Activated CD4-positive, alpha-beta T cell treated with anti-CD3 and anti-CD28 coated beads for 36 hours (primary cell): ENCODE measurements at regions not wholly inside any gene's neighbourhood (a gene's known extent, or its start where the extent isn't known, plus 50 kb on each side); places are given as distances from the start of the nearest gene placed in this dataset.
"Not testable (repeated sequence)": the region's sequence is repeated elsewhere in the genome, so short reads cannot be mapped to it uniquely, and the experiment has no call there.

Experiments
- ATAC-seq: fragments of 200-7000 bp; cut with Tn5 transposase; one replicate; pipeline ENCODE4 v1.10.0; 2021; ENCODE audit warnings: mild to moderate bottlenecking, moderate library complexity
- CTCF ChIA-PET: fragments of 350-600 bp; sonication (Branson Sonifier 250); formaldehyde crosslinking; loops from one replicate; lab custom pipeline; 2021; ENCODE audit warnings: antibody characterized with exemption; lab: Charles Lee
- POLR2A ChIA-PET: fragments of 350-600 bp; sonication (Branson Sonifier 250); formaldehyde crosslinking; loops from one replicate; lab custom pipeline; 2021; ENCODE audit warnings: antibody characterized with exemption, inconsistent platforms; lab: Charles Lee
- DNase-seq: peaks from one replicate; pipeline ENCODE4 v3.0.0-alpha.2; 2020
- H3K27ac Mint-ChIP-seq: one replicate; pipeline ENCODE4 v1.8.0; 2021; ENCODE audit warnings: mixed read lengths
- H3K27me3 Mint-ChIP-seq: one replicate; pipeline ENCODE4 v1.8.0; 2021; ENCODE audit warnings: mixed read lengths
- H3K36me3 Mint-ChIP-seq: one replicate; pipeline ENCODE4 v1.8.0; 2021; ENCODE audit warnings: low read depth, mixed read lengths
- H3K4me1 Mint-ChIP-seq: one replicate; pipeline ENCODE4 v1.8.0; 2021; ENCODE audit warnings: mixed read lengths
- H3K4me3 Mint-ChIP-seq: one replicate; pipeline ENCODE4 v1.8.0; 2021; ENCODE audit warnings: mild to moderate bottlenecking, moderate library complexity, mixed read lengths
- H3K9me3 Mint-ChIP-seq: one replicate; pipeline ENCODE4 v1.8.0; 2021; ENCODE audit warnings: low read depth, mixed read lengths
- intact Hi-C, 2 experiments: fragments of 100-400 bp; cut with DNase I in 1 of 2; cut with micrococcal nuclease in 1 of 2; formaldehyde crosslinking; loops; one replicate each; pipeline versions ENCODE4 v1.14.2 to v1.15.1; 2022 to 2024; cut with DNase I, micrococcal nuclease

DNA sequence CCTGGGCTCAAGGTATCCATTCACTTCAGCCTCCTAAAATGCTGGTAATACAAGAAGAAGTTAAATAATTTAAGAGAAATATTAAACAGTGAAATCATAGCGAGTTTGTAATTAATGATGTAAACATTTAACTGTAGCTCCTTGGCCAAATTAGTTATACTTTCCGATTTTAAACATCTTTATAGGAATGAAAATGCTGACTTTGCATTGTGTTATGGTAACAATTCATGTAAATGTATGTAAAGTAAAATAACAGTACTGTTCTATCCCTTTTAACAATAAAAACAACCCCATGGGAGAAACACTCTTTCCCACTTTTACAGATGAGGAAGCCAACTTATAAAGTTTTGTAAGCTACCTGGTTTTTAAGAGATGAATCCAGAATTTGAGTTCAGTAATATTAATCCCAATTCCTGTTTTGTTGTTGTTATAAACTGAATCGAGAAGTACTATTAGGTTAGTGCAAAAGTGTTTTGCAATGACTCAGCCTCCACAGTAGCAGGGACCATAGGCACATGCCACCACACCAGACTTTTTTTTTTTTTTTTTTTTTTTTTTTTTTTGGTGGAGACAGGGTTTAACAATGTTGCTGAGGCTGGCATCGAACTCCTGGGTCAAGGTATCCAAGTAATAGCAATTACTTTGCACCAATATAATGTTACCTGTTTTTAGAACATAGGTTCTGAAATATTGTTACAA is 1360.4 kb downstream of the BRINP3 start:
- ATAC-seq (no peak), DNase-seq (no peak)
- Mint-ChIP-seq H3K4me3 (no peak overlapping the region), H3K4me1 (no peaks in the 10 kb centered on the region), H3K36me3 (no peaks in the 10 kb centered on the region), H3K9me3 (peaks cover 7% of the 10 kb centered on the region), H3K27ac (no peak overlapping the region), H3K27me3 (no peaks in the 10 kb centered on the region)
- ChIA-PET POLR2A (no interaction called here), CTCF (no interaction called here)
- intact Hi-C loops: no loop called here

DNA sequence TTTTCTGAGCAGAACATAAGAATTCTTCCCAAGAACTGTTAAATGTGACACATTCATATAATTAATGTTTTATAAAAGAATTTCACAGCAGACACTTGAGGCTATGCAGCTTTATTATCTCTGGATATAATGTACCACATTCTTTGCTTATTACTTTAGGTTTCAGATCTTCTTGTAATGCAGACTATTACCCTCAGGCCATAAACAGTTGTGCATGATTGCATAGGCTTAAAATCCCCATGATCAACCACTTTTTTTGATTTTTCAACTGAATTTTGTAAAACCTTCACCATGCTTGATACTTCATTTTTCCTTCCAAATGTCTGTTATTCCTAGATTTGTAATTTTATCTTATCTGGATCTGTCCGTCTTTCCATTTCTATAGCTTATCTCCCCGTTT is 1355.7 kb downstream of the BRINP3 start:
- Mint-ChIP-seq H3K4me3 (no peak overlapping the region), H3K27ac (no peak overlapping the region), H3K27me3 (no peaks in the 10 kb centered on the region), H3K9me3 (peaks cover 13% of the 10 kb centered on the region), H3K4me1 (no peaks in the 10 kb centered on the region), H3K36me3 (no peaks in the 10 kb centered on the region)
- POLR2A ChIA-PET: no interaction called here
- DNase-seq (no peak), ATAC-seq (no peak)
- intact Hi-C loops: no loop called here
- CTCF ChIA-PET: no interaction called here

DNA sequence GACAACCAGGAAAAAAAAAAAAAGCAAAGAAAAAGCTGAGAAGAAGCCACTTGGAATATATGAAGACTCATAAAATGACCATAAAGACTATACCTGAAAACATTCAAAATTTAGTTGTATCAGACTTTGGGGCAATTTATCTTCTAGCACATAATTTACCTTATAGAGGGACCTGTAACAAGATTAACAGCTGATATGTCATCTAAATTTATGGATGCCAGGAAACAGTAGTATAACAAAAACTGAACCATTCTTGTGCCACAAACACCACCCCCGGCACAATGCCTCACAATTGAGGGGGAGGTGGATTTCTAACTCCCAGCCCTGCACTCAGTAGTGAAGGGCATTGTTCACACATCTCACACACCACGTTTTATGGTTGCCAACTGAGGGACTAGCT is 1352.0 kb downstream of the BRINP3 start:
- Mint-ChIP-seq H3K36me3 (no peaks in the 10 kb centered on the region), H3K4me3 (no peak overlapping the region), H3K4me1 (no peaks in the 10 kb centered on the region), H3K27ac (no peak overlapping the region), H3K27me3 (no peaks in the 10 kb centered on the region), H3K9me3 (peaks cover 11% of the 10 kb centered on the region)
- ChIA-PET POLR2A (no interaction called here), CTCF (no interaction called here)
- intact Hi-C loops: no loop called here
- ATAC-seq (no peak), DNase-seq (no peak)

DNA sequence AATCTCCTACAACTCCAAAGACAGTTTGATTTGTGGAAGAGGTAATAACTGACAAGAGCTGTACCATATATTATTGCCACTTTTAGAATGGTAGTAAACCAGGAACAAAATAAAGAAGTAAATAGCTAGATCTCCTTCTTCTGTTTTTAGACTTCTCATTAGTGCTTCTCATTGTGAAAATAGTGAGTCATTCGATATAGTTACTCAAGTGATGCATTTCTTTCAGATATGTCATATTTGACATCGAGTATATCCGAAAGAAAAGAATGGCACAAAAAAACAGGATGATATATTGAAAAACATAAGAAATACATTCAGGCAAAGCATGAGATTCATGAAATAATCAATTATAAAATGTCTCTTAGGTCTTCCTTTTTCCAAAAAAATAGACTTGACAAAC is 1346.1 kb downstream of the BRINP3 start:
- no peak for DNase-seq
- no peak for ATAC-seq
- Mint-ChIP-seq H3K27ac (no peak overlapping the region), H3K4me1 (no peaks in the 10 kb centered on the region), H3K36me3 (no peaks in the 10 kb centered on the region), H3K9me3 (peaks cover 6% of the 10 kb centered on the region), H3K4me3 (no peak overlapping the region), H3K27me3 (no peaks in the 10 kb centered on the region)
- ChIA-PET POLR2A (no interaction called here), CTCF (no interaction called here)
- intact Hi-C loops: no loop called here

DNA sequence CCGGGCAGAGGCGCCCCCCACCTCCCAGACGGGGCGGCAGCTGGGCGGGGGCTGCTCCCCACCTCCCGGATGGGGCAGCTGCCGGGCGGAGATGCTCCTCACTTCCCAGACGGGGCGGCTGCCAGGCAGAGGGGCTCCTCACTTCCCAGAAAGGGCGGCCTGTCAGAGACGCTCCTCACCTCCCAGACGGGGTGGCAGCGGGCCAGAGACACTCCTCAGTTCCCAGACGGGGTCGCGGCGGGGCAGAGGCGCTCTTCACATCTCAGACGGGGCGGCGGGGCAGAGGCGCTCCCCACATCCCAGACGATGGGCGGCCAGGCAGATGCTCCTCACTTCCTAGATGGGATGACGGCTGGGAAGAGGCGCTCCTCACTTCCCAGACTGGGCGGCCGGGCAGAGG is 1337.9 kb downstream of the BRINP3 start:
- not testable (repeated sequence) for H3K9me3 Mint-ChIP-seq, H3K27me3 Mint-ChIP-seq, H3K36me3 Mint-ChIP-seq

DNA sequence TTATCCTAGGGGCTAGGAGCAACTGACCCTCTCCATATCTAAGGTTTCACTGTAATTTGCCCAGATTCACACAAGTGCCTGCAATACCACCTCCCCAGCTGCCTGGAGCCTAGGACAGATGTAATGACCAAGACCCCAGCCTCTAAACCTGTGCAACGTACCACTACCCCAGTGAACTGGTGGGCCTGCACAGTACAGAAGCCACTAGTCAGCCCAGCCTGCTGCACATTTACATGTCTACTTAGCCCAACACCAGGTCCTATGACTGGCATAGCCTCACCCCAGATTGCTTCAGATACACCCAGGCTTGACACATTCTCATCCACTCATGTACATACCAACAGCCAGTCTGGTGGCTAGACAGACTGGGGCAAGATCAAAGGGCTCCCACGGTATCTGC is 1336.6 kb downstream of the BRINP3 start:
- Mint-ChIP-seq H3K27me3 (no peaks in the 10 kb centered on the region), H3K27ac (no peak overlapping the region), H3K9me3 (peaks cover 4% of the 10 kb centered on the region), H3K4me1 (no peaks in the 10 kb centered on the region), H3K36me3 (no peaks in the 10 kb centered on the region), H3K4me3 (no peak overlapping the region)
- ChIA-PET POLR2A (no interaction called here), CTCF (no interaction called here)
- no peak for DNase-seq
- intact Hi-C loops: no loop called here
- ATAC-seq: no peak

More for the DNA sequence above, 1337.9 kb downstream of the BRINP3 start:
- intact Hi-C loops, H3K4me3 Mint-ChIP-seq, H3K4me1 Mint-ChIP-seq, CTCF ChIA-PET, H3K27ac Mint-ChIP-seq, POLR2A ChIA-PET, DNase-seq, ATAC-seq: not testable (repeated sequence)

DNA sequence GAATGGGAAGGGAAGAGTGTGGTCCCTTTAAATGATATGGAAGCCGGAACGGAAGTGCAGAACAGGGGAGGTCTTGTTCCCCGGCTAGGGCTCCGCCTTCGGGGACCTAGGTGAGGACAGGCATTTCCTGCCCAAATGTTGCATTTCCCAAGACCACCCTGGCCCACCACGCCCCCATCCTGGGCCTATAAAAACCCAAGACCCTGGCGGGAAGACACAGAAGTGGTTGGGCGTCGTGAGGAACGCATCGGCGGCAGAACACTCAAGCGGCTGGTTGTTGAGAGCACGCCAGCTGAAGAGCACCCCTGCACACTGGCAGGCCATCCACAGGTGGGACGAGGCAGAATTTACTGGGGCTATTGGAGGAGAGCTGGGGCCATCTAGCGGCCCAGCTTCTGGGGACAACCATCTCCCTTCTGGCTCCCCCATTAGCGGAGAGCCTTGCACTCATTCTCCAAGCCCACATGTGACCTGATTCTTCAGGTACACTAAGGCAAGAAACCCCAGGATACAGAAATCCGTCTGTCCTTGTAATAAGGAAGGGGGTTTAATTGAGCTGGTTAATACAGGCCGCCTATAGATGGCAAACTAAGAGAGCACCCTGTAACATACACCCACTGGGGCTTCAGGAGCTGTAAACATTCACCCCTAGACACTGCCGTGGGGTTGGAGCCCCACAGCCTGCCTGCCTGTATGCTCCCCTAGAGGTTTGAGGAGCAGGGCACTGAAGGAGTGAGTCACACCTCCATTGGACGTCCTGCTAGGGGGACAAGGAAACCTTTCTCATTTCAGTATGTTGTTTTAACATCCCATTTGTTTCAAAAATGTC is 1327.9 kb downstream of the BRINP3 start:
- POLR2A ChIA-PET: no interaction called here
- peaks cover 4% of the 10 kb centered on the region for H3K9me3 Mint-ChIP-seq

DNA sequence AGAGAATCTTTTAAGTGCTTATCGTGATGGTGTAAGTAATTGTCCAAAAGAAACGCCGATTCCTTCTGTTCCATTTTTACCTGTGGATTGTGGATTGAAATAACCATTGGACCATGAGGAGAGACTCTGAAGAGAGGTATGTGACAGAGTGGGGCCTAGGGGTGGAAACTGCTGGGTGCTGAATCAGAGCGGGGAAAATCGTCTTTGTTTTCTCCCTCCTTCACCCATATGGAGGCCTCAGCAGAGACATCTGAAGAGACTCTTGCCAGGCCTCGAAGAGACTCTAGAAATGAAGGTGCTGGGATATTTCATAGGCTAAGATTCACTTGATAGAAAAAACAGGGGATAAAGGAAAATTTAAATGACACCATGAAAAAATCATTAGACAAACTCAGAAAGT is 1327.0 kb downstream of the BRINP3 start:
- DNase-seq (no peak), ATAC-seq (no peak)
- POLR2A ChIA-PET: no interaction called here
- Mint-ChIP-seq H3K36me3 (no peaks in the 10 kb centered on the region), H3K9me3 (peaks cover 6% of the 10 kb centered on the region), H3K4me1 (no peaks in the 10 kb centered on the region), H3K27ac (no peak overlapping the region), H3K27me3 (no peaks in the 10 kb centered on the region), H3K4me3 (no peak overlapping the region)
- intact Hi-C loops: no loop called here
- CTCF ChIA-PET: no interaction called here

More for the DNA sequence above, 1327.9 kb downstream of the BRINP3 start:
- no peak for ATAC-seq
- CTCF ChIA-PET: no interaction called here
- Mint-ChIP-seq H3K4me1 (no peaks in the 10 kb centered on the region), H3K4me3 (no peak overlapping the region), H3K27ac (no peak overlapping the region), H3K27me3 (no peaks in the 10 kb centered on the region), H3K36me3 (no peaks in the 10 kb centered on the region)
- intact Hi-C loops: no loop called here
- DNase-seq: no peak

DNA sequence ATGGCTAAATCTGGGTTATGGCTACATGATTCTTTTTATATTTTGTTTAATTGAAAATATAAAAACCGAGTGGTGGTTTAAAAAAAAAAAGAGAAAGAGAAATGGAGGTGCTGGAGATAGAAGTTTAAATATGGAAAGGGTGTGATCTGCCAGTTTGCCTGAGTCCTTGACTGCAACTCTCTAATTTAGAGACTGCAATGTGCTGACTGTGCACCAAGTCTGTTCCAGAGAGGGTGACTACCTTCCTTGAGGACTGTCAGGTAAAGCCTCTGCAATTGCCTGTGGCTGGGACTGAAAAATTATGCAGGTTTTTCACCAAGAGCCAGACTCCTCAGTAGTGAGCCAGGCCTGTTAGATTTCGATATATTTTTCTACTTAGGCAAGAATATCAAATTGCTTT is 1326.3 kb downstream of the BRINP3 start:
- Mint-ChIP-seq H3K36me3 (no peaks in the 10 kb centered on the region), H3K4me3 (no peak overlapping the region), H3K9me3 (peaks cover 10% of the 10 kb centered on the region), H3K27ac (no peak overlapping the region), H3K27me3 (no peaks in the 10 kb centered on the region), H3K4me1 (no peaks in the 10 kb centered on the region)
- no peak for DNase-seq
- ChIA-PET POLR2A (no interaction called here), CTCF (no interaction called here)
- intact Hi-C loops: no loop called here
- ATAC-seq: no peak

DNA sequence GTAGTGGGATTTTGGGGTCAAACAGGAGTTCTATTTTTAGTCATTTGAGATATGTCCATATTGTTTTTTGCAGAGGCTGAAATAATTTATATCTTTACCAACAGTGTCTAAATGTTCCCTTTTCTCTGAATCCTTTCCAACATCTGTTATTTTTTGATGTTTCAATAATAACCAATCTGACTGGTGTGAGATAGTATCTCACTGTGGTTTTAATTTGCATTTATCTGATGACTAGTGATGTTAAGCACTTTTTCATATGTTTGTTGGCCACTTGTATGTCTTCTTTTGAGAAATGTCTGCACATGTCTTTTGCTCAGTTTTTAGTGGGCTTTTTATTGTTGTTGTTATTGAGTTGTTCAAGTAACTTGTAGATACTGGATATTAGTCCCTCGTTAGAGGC is 1325.0 kb downstream of the BRINP3 start:
- no peak for ATAC-seq
- CTCF ChIA-PET: no interaction called here

DNA sequence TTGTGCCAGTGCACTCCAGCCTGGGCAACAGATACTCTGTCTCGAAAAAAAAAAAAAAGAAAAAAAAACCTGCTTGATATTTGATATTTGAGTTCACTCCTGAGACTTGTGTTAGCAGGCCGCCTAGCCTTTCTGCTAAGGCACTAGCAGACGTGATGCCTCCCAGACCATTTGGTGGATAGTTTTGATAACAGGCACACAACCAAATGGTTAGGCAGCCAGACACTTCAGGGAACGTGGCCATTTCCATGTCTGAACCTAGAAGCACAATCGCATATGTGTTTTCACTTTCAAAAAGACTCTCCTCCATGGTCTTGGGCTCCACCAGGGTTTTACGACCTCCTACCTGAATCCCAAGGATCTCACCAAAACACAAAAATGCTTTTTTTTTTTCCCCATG is 1319.5 kb downstream of the BRINP3 start:
- intact Hi-C loops: no loop called here

More for the DNA sequence above, 1325.0 kb downstream of the BRINP3 start:
- no peaks in the 10 kb centered on the region for H3K36me3 Mint-ChIP-seq
- no peak overlapping the region for H3K27ac Mint-ChIP-seq
- no peak for DNase-seq
- peaks cover 10% of the 10 kb centered on the region for H3K9me3 Mint-ChIP-seq
- no peaks in the 10 kb centered on the region for H3K4me1 Mint-ChIP-seq
- no peak overlapping the region for H3K4me3 Mint-ChIP-seq
- intact Hi-C loops: no loop called here
- H3K27me3 Mint-ChIP-seq: no peaks in the 10 kb centered on the region
- POLR2A ChIA-PET: no interaction called here

DNA sequence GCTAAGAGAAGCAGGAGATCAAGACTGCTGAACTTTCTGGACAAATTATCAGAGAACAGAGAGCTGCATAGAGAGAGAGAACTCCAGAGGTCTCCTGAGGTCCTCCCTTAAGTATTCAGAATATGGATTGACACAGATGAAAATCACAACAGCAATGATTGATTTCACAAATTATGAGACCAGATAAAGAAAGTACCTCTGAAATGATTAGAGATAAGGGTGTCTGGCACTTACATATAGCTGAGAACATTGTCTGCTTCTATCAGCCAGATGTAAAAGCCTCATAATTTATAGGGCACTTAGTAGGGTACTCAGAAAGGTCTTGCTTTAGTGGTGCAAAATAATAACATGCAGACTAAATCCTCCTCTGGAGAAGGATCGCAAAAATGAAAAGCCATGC is 1301.8 kb downstream of the BRINP3 start:
- ChIA-PET POLR2A (no interaction called here), CTCF (no interaction called here)
- no peaks in the 10 kb centered on the region for H3K4me1 Mint-ChIP-seq
- H3K27ac Mint-ChIP-seq: no peak overlapping the region
- H3K27me3 Mint-ChIP-seq: no peaks in the 10 kb centered on the region
- H3K36me3 Mint-ChIP-seq: no peaks in the 10 kb centered on the region
- intact Hi-C loops: no loop called here
- H3K9me3 Mint-ChIP-seq: peaks cover 3% of the 10 kb centered on the region
- DNase-seq (no peak), ATAC-seq (no peak)
- no peak overlapping the region for H3K4me3 Mint-ChIP-seq

More for the DNA sequence above, 1319.5 kb downstream of the BRINP3 start:
- Mint-ChIP-seq H3K36me3 (no peaks in the 10 kb centered on the region), H3K9me3 (peaks cover 9% of the 10 kb centered on the region), H3K4me3 (no peak overlapping the region), H3K4me1 (no peaks in the 10 kb centered on the region), H3K27ac (no peak overlapping the region), H3K27me3 (no peaks in the 10 kb centered on the region)
- no peak for ATAC-seq
- ChIA-PET POLR2A (no interaction called here), CTCF (no interaction called here)
- DNase-seq: no peak
